K562 (cell line): ENCODE measurements at regions not wholly inside any gene's neighbourhood (a gene's known extent, or its start where the extent isn't known, plus 50 kb on each side); places are given as distances from the start of the nearest gene placed in this dataset.

Source experiments
- KDM4B ChIP-seq, 2 experiments: fragments of 450-650 bp in 1 of 2; sonication (generic) in 1 of 2; IDR thresholded peaks; 2 replicates each; pipeline ENCODE4 v1.6.1; 2016 to 2017; ENCODE audit warnings: borderline replicate concordance in 2 of 2, antibody characterized with exemption in 1 of 2, low read depth in 1 of 2, mild to moderate bottlenecking in 1 of 2
- PCBP1 ChIP-seq: fragments of 200-400 bp; formaldehyde crosslinking; IDR thresholded peaks from 2 replicates; pipeline ENCODE4 v1.6.1; 2018; ENCODE audit warnings: mild to moderate bottlenecking, low read depth, low read length; ENCODE audit not compliant: poor library complexity, severe bottlenecking
- ZBTB40 ChIP-seq, 2 experiments: fragments of 450-650 bp in 1 of 2; sonication (generic) in 1 of 2; formaldehyde crosslinking in 1 of 2; IDR thresholded peaks; 2 replicates each; pipeline versions ENCODE4 v1.7.1 to v1.9.0; 2016 to 2022; ENCODE audit warnings: inconsistent platforms in 1 of 2, mild to moderate bottlenecking in 1 of 2, missing genetic modification reagents in 1 of 2
- ZNF41 ChIP-seq: fragments of 250-450 bp; sonication (Bioruptor Pico); conservative IDR thresholded peaks from 2 replicates; pipeline ENCODE4 v1.4.0; 2020; ENCODE audit warnings: mild to moderate bottlenecking
- ZNF57 ChIP-seq: fragments of 450-650 bp; formaldehyde crosslinking; IDR thresholded peaks from 2 replicates; pipeline ENCODE4 v1.4.0; 2020; ENCODE audit warnings: mild to moderate bottlenecking, moderate library complexity

- TF ChIP-seq ZBTB40 (IDR thresholded peaks at IDR 0.05) (no peak), ZBTB40 (CRISPR knock-in tag; IDR thresholded peaks at IDR 0.05) (no peak), ZNF57 (CRISPR knock-in tag) (no peak), KDM4B (IDR thresholded peaks at IDR 0.05; ENCODE audit: borderline replicate concordance in 2 of 2, low read depth in 1 of 2) (no peak), PCBP1 (no peak), ZNF41 (CRISPR knock-in tag) (no peak)
Observed at GRCh38 chr5:4255441-4255840, 659.8 kb downstream of the IRX1 start (continued).
